ENCODE measurements at regions not wholly inside any gene's neighbourhood (a gene's known extent, or its start where the extent isn't known, plus 50 kb on each side); places are given as distances from the start of the nearest gene placed in this dataset.
"Not testable (repeated sequence)": the region's sequence is repeated elsewhere in the genome, so short reads cannot be mapped to it uniquely, and the experiment has no call there.

DNA sequence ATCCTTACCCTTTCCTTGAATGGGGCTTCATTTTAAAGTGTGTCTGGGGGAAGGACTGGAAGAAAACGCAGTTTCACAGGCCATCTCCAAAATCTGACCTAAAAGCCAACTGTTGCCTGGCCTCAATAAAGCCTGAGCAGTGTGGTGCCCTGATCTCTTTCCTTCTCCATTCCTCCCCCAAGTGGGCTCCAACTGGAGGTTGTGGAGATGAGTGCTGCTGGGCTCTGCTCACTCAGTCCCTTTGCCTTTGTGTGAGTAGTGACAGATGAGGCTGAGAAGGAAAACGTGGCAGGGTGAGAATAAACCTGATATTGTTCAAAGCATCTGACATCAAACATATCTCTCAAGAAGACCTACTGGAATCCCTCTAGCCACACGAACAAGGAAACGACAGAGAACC lies 181.4 kb upstream of the NBPF9 start:
- not testable (repeated sequence) for H3K4me1 Mint-ChIP-seq; ATAC-seq (replicated peaks); H3K9me3 Mint-ChIP-seq; H3K27me3 Mint-ChIP-seq; H3K4me3 Mint-ChIP-seq; H3K27ac Mint-ChIP-seq; H3K36me3 Mint-ChIP-seq (ENCODE audit: low read depth)

DNA sequence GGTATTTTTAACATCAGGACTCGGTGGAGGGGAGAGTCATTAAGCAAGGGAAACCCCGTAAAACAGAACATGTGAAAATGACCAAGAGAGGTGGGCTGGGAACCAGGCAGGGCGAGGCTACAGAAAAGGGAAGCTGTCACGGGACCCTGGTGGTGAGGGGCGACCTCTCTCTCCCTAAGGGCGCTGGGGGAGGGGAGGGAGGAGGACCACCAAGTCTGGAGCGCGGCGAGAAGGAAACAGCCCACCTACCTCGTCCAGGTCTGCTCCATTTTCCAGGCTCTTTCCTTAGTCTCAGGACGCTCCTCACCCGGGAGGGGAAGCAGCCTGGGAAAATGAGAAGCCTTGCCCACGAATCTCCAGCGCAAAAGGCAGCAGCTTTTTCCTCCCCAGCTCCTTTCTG lies 181.9 kb upstream of the NBPF9 start:
- not testable (repeated sequence) for ATAC-seq (replicated peaks); H3K36me3 Mint-ChIP-seq (ENCODE audit: low read depth); H3K4me1 Mint-ChIP-seq; H3K4me3 Mint-ChIP-seq; H3K9me3 Mint-ChIP-seq; H3K27me3 Mint-ChIP-seq; H3K27ac Mint-ChIP-seq

DNA sequence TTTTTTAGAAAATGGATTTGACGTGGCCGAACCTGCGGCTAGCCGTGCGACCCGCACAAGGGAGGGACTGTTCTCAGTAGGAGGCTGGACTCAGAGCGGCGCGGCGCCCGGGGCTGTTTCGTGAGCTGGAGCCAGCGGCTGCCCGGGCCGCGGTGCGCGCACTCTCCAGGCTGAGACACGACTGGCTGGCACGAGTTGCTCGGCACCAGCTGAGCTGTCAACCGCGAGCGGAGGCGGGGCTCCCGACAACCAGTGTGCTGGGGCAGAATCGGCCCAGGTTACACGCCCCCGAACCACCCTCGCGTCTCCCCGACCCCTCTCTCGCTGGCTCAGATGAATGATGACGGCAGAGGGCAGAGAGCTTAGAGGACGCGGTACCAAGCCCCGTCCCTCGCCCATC lies 182.3 kb upstream of the NBPF9 start:
- H3K36me3 Mint-ChIP-seq (ENCODE audit: low read depth); H3K27me3 Mint-ChIP-seq; H3K27ac Mint-ChIP-seq; H3K4me1 Mint-ChIP-seq; H3K9me3 Mint-ChIP-seq: not testable (repeated sequence)
- peak; percentile 84 for ATAC-seq (replicated peaks)
- H3K4me3 Mint-ChIP-seq, result peak overlapping the region; percentile 52

DNA sequence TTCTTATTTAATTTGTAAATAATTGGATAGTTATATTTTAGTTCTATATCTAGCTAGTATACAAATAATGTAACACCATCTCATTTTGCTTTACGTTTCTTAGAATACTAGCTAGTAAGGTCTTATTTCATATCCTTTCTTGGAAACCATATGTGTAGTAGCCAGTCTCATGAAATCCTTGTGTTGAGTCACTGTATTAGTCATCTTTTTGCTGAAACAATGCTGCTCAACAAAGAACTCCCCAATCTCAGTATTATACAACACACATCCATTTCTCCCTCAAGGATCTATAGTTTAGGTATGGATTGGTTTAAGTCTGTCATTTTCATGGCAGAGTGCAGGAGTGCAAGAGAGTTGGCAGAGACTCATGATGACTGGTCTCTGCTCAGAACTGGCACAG lies 185.2 kb upstream of the NBPF9 start:
- not testable (repeated sequence) for H3K9me3 Mint-ChIP-seq; H3K27ac Mint-ChIP-seq; H3K36me3 Mint-ChIP-seq (ENCODE audit: low read depth); H3K4me3 Mint-ChIP-seq; H3K4me1 Mint-ChIP-seq; H3K27me3 Mint-ChIP-seq
- peak; percentile 81 for ATAC-seq (replicated peaks)

DNA sequence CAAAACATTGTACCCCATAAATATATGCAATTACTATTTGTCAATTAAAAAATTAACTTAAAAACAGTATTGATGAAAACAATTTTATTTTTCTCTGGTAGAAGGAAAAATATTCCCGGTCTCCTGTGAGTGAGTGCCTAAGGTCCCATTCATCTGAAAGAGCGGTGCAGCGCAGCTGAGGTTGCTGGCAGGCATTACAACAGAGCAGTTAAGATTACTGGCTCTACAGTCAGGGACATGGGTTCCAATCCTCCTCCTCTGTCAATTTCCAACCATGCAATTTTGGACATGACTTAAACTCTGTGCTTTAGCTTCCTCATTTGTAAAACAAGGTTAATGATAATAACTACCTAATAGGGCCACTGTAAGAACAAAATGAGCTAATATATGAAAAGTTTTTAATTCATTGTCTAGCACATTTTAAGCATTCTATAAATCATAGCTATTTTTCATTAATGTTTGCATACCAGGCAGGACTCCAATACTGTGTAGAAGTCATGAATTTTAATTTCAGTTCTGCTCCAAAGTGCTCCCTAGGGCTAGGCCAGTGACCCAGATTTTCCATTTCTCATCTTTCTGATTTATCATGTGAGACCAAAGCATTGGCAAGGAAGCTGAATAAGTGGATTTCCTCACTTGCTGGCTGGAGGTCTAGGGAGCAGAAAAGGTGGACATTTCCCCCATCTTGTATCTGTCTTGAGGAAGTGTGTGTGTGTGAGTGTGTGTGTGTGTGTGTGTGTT lies 174.2 kb upstream of the NBPF19 start:
- not testable (repeated sequence) for H3K4me1 Mint-ChIP-seq; H3K4me3 Mint-ChIP-seq; H3K36me3 Mint-ChIP-seq (ENCODE audit: low read depth); H3K9me3 Mint-ChIP-seq; H3K27me3 Mint-ChIP-seq; H3K27ac Mint-ChIP-seq; ATAC-seq (replicated peaks)

DNA sequence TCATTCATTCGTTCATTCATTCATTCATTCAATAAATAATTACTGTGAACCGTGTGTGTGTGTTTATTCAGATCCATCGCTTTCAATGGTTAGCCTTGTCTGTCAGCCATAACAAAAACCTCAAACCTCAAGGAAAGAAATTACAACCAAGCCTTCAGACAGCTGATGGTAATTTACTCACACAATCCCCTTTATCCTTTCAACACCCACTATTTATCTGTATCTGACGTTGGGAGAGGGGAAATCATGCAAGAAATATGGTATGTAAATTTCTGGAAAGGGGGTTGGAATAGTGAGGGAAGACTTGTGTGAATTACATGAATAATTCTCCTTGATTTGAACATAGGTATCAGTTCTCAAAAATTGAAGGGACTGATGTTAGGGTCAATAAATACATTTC lies 173.6 kb upstream of the NBPF19 start:
- not testable (repeated sequence) for H3K36me3 Mint-ChIP-seq (ENCODE audit: low read depth); H3K4me1 Mint-ChIP-seq

DNA sequence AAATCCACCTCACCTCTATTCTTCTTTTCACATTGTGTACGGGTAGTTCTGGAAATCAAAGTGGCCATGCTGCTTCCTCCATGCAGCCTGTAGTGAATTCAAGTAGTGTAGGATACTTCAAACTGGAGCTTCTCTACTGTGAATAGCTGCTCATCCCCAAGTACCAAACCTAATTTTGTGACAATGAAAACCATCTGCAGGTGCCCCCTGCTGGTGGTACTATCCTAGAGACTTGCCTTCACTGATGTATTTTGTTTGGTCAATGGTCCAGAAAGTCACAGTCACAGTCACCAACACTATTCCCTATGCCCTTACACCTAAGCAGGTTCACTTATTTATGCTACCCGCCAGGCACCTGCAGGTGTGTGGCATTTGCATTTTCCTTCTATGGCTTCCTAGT lies 170.0 kb upstream of the NBPF19 start:
- ATAC-seq (replicated peaks), result peak; percentile 62
- H3K36me3 Mint-ChIP-seq (ENCODE audit: low read depth); H3K9me3 Mint-ChIP-seq; H3K27ac Mint-ChIP-seq; H3K4me3 Mint-ChIP-seq; H3K27me3 Mint-ChIP-seq; H3K4me1 Mint-ChIP-seq: not testable (repeated sequence)

More for the DNA sequence above, 173.6 kb upstream of the NBPF19 start:
- H3K4me3 Mint-ChIP-seq; ATAC-seq (replicated peaks); H3K27me3 Mint-ChIP-seq; H3K27ac Mint-ChIP-seq; H3K9me3 Mint-ChIP-seq: not testable (repeated sequence)

DNA sequence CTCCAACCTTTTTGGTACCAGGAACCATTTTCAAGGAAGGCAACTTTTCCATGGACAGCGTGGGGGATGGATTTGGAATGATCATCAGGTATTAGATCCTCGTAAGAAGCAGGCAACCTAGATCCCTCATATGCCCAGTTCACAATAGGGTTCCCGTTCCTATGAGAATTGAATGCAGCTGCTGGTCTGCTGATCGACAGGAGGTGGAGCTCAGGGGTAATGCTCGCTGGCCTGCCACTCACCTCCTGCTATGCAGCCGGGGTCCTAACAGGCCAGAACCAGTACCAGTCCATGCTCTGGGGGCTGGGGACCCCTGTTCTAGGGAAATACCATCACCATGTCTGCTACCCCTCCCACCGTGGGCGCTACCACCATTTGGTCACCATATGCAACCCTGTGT lies 167.2 kb upstream of the NBPF19 start:
- not testable (repeated sequence) for H3K36me3 Mint-ChIP-seq (ENCODE audit: low read depth); H3K9me3 Mint-ChIP-seq; H3K4me1 Mint-ChIP-seq; ATAC-seq (replicated peaks); H3K27ac Mint-ChIP-seq; H3K4me3 Mint-ChIP-seq; H3K27me3 Mint-ChIP-seq

DNA sequence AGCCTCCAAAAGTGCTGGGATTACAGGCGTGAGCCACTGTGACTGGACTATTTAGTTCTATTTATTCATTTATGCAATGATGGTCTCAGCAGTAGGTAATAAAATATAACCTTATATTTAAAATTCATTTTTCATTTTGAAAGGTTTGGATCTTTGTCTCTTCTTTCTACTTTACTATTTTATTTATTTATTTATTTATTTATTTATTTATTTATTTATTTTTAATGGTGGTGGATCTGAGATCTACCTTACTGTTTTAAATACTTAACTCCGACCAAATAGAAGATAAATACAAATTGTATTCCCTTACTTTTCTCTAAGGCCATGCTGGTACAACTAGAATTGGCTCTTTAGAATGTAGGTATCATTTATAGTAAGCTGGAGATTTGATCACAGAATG lies 159.9 kb upstream of the NBPF19 start:
- not testable (repeated sequence) for H3K27me3 Mint-ChIP-seq; H3K4me3 Mint-ChIP-seq; H3K4me1 Mint-ChIP-seq; H3K9me3 Mint-ChIP-seq; ATAC-seq (replicated peaks); H3K36me3 Mint-ChIP-seq (ENCODE audit: low read depth); H3K27ac Mint-ChIP-seq

DNA sequence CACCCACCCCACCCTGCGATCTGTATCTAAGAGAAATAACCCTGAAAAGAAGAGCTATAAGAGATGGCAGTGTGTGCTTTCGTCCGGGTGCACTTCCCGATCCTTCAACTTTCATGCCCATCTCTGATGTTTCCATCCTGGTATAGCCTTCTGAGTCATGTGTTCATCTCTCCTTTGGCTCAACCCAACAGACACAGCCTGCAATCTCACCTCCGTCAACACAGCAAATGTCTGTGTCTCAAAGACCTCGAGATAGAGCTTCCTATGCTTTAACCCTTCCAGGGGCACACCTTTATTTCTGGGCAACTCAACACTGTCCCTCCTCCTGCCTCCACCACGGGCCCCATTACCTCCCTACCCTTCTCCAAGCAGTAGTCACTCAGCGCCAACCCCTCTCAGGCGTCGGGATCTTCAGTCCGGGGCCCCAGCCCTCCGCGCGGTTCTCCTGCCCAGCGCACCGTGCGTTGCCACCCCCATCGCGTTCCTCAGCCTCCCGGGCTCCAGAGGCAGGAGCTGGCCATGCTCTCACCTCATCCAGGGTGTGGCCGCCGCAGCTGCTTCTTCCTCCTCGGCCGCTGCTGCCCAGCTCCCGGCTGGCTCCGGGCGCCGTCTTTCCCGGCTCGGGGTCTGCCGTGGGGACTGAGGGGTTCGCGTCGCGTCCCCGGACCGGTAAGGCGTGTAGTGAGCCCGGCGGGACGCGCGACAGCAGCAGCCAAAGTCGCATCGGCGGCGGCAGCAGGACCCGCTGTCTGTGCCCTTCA lies 153.7 kb upstream of the NBPF19 start:
- not testable (repeated sequence) for H3K27ac Mint-ChIP-seq; ATAC-seq (replicated peaks); H3K36me3 Mint-ChIP-seq (ENCODE audit: low read depth); H3K9me3 Mint-ChIP-seq; H3K27me3 Mint-ChIP-seq; H3K4me3 Mint-ChIP-seq; H3K4me1 Mint-ChIP-seq

DNA sequence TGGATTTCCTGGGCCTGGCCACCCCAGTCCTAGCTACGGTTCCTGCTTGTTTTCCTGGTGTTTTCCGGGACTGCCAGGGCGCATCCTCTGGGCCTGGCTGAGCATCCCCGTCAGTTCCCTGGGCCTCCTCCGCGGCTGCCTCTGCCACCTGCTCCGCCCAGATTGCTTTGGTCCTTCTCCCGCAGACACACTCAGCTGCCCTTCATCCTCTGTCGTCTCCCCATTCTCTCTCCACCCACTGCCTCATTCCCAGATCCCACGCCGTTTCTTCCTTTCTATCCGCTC lies 153.2 kb upstream of the NBPF19 start:
- not testable (repeated sequence) for H3K4me3 Mint-ChIP-seq, H3K27ac Mint-ChIP-seq

DNA sequence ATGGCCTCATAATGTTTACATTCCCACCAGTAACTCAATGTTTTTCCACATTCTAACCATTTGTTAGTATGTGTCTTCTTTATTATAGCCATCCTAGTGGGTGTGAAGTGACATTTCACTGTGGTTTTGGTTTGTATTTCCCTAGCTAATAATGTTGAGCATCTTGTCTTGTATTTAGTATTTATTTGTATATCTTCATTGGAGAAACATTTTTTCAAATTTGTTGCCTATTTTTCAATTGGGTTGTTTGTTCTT lies 144.8 kb upstream of the NBPF19 start:
- H3K27ac Mint-ChIP-seq; H3K4me1 Mint-ChIP-seq; H3K4me3 Mint-ChIP-seq; H3K27me3 Mint-ChIP-seq; ATAC-seq (replicated peaks); H3K36me3 Mint-ChIP-seq (ENCODE audit: low read depth); H3K9me3 Mint-ChIP-seq: not testable (repeated sequence)

More for the DNA sequence above, 153.2 kb upstream of the NBPF19 start:
- not testable (repeated sequence) for H3K27me3 Mint-ChIP-seq; H3K9me3 Mint-ChIP-seq; H3K4me1 Mint-ChIP-seq; H3K36me3 Mint-ChIP-seq (ENCODE audit: low read depth); ATAC-seq (replicated peaks)

DNA sequence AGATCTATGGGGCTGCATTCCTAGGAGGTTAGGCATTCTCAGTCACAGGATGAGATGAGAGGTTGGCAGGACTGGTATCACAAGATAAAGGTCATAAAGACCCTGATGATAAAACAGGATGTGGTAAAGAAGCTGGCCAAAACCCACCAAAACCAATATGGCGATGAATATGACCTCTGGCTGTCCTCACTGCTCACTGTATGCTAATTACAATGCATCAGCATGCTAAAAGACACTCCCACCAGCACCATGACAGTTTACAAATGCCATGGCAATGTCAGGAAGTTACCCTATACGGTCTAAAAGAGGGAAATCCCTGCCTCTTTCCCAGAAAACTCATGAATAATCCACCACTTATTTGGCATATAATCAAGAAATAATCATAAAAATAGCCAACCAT lies 138.8 kb upstream of the NBPF19 start:
- ATAC-seq (replicated peaks), result peak; percentile 44

DNA sequence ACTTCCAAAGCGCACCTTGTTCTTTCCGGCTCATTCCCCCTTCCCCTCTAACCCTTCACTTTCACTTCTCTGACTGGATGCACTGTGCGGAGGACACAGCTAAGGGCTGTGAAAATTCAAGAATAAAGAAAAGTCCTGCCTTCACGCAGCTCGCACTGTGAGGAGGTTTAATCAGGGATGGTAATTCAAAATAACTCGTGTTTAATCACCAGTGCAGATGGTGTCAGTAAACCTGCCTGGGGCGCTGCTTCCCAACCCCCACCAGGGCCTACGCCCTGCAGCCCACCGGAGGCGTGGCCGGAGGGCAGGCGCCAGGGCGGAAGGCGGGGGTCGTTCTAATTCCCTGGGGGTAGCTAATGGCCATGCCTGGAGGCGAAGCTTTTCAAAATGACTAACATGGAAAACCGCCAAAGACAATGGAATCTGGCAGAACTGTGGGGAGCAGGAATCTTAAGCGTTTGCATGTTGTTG lies 136.6 kb upstream of the NBPF19 start:
- H3K4me1 Mint-ChIP-seq; H3K4me3 Mint-ChIP-seq; H3K27me3 Mint-ChIP-seq; H3K36me3 Mint-ChIP-seq (ENCODE audit: low read depth); H3K27ac Mint-ChIP-seq; ATAC-seq (replicated peaks); H3K9me3 Mint-ChIP-seq: not testable (repeated sequence)

More for the DNA sequence above, 138.8 kb upstream of the NBPF19 start:
- not testable (repeated sequence) for H3K4me1 Mint-ChIP-seq; H3K4me3 Mint-ChIP-seq; H3K27me3 Mint-ChIP-seq; H3K9me3 Mint-ChIP-seq; H3K36me3 Mint-ChIP-seq (ENCODE audit: low read depth); H3K27ac Mint-ChIP-seq

DNA sequence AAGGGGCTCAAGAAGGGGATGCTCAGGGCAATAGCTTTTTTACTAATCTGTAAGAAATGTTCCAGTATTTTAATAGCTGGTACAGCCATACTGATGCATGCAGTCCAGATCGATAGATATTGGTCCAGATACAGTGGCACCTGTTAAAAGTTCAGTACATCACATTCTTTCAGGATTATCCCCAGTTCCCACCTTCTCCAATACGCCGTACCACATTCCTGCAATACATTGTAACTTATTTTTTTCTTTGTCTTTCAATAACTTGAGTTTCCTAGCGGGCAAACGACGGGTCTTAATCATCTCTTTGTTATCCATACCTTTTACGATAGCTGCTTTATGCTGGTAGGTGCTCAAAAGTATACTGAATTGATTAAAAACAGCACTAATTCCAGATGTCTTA lies 136.1 kb upstream of the NBPF19 start:
- H3K4me1 Mint-ChIP-seq; ATAC-seq (replicated peaks); H3K27me3 Mint-ChIP-seq; H3K4me3 Mint-ChIP-seq; H3K27ac Mint-ChIP-seq; H3K9me3 Mint-ChIP-seq; H3K36me3 Mint-ChIP-seq (ENCODE audit: low read depth): not testable (repeated sequence)

DNA sequence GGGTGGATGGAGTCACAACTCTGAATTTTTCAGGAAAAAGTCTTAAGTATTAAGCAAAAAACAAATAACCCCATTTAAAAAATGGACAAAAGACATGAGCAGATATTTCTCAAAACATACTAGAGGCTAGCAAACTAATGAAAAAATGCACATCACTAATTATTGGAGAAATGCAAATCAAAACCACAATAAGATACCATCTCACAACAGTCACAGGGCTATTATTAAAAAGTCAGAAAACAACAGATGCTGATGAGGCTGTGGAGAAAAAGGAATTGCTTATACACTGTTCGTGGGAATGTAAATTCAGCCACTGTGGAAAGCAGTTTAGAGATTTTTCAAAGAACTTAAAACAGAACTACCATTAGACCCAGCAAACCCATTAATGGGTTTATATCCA lies 125.4 kb upstream of the NBPF19 start:
- not testable (repeated sequence) for ATAC-seq (replicated peaks); H3K27me3 Mint-ChIP-seq; H3K4me1 Mint-ChIP-seq; H3K9me3 Mint-ChIP-seq; H3K4me3 Mint-ChIP-seq; H3K36me3 Mint-ChIP-seq (ENCODE audit: low read depth); H3K27ac Mint-ChIP-seq

Measured in activated T-helper 17 cell treated with anti-CD3 and anti-CD28 coated beads, Interleukin-2, amount 50 U/mL, for 72 hours (primary cell).